NAMALWA (cell line): ENCODE measurements at regions not wholly inside any gene's neighbourhood (a gene's known extent, or its start where the extent isn't known, plus 50 kb on each side); places are given as distances from the start of the nearest gene placed in this dataset.
"Not testable (repeated sequence)": the region's sequence is repeated elsewhere in the genome, so short reads cannot be mapped to it uniquely, and the experiment has no call there.

ENCODE experiments used
- DNase-seq: peaks from one replicate; pipeline ENCODE4 v3.0.0-alpha.2; 2015; ENCODE audit warnings: low spot score

- no peak for DNase-seq
Measured at GRCh38 chr22:49413551-49413950, 414.1 kb downstream of the BRD1 start.

GRCh38 chr22:49413146-49413545 is 414.5 kb downstream of the BRD1 start:
- DNase-seq = no peak

GRCh38 chr22:49412236-49412635 is 415.4 kb downstream of the BRD1 start:
- no peak for DNase-seq

- DNase-seq = no peak
Measured at GRCh38 chr22:49411236-49411635, 416.4 kb downstream of the BRD1 start.

GRCh38 chr22:49408102-49408836 is 419.4 kb downstream of the BRD1 start:
- no peak for DNase-seq

- no peak for DNase-seq
Measured at GRCh38 chr22:49406879-49407587, 420.6 kb downstream of the BRD1 start.

GRCh38 chr22:49406047-49406650 is 421.5 kb downstream of the BRD1 start:
- DNase-seq = no peak

- no peak for DNase-seq
Measured at GRCh38 chr22:49405590-49405989, 422.1 kb downstream of the BRD1 start.

GRCh38 chr22:49404576-49405241 is 423.0 kb downstream of the BRD1 start:
- no peak for DNase-seq

GRCh38 chr22:49404020-49404419 is 423.7 kb downstream of the BRD1 start:
- DNase-seq = no peak

GRCh38 chr22:49403102-49403501 is 424.6 kb downstream of the BRD1 start:
- no peak for DNase-seq

GRCh38 chr22:49402169-49402568 is 425.5 kb downstream of the BRD1 start:
- no peak for DNase-seq

- no peak for DNase-seq
Measured at GRCh38 chr22:49400941-49401598, 426.6 kb downstream of the BRD1 start.

GRCh38 chr22:49400136-49400940 is 427.3 kb downstream of the BRD1 start:
- DNase-seq = no peak

- no peak for DNase-seq
Measured at GRCh38 chr22:49398646-49399045, 429.0 kb downstream of the BRD1 start.

GRCh38 chr22:49398115-49398514 is 429.6 kb downstream of the BRD1 start:
- no peak for DNase-seq

GRCh38 chr22:49396817-49397216 is 430.9 kb downstream of the BRD1 start:
- DNase-seq = no peak

GRCh38 chr22:49395617-49396016 is 432.1 kb downstream of the BRD1 start:
- DNase-seq = no peak

GRCh38 chr22:49395062-49395461 is 432.6 kb downstream of the BRD1 start:
- DNase-seq = not testable (repeated sequence)

GRCh38 chr22:49394116-49394785 is 433.4 kb downstream of the BRD1 start:
- no peak for DNase-seq

- no peak for DNase-seq
Measured at GRCh38 chr22:49393526-49393925, 434.1 kb downstream of the BRD1 start.
